Neural progenitor cell (in vitro differentiated cells): ENCODE measurements at regions not wholly inside any gene's neighbourhood (a gene's known extent, or its start where the extent isn't known, plus 50 kb on each side); places are given as distances from the start of the nearest gene placed in this dataset.

ENCODE experiments used
- CTCF ChIP-seq: fragments of 200-600 bp; sonication (generic); IDR thresholded peaks from 2 replicates; pipeline ENCODE4 v1.5.1; 2017; ENCODE audit warnings: antibody characterized with exemption, mild to moderate bottlenecking
- EZH2 ChIP-seq: fragments of 200-600 bp; sonication (generic); IDR thresholded peaks from 2 replicates; pipeline ENCODE4 v1.6.1; 2017; ENCODE audit warnings: antibody characterized with exemption, mild to moderate bottlenecking, moderate library complexity
- EZH2phosphoT487 ChIP-seq: fragments of 200-600 bp; sonication (generic); IDR thresholded peaks from 2 replicates; pipeline ENCODE4 v1.6.1; 2017; ENCODE audit warnings: antibody characterized with exemption

DNA sequence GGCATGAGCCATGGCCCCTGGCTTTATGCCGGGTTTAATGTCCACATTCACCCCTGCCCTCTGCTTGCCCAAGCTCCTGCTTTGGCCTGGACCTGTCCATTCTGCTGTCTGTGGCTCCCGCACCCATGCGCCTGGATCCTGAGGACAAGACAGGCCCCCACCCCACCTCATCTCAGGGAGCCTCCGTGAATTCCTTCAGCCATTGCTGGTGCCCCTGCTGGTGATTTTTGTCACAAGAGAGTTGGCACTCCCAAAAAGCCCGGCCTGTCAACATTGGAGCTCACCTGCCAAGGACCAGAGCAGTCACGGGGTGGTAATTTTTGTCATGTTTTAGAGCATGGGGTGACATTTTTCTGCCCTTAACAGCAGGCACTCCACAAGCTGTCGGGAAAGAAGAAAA is 127.5 kb upstream of the PLXNA4 start:
- TF ChIP-seq EZH2 (no peak), CTCF (peak; percentile 26), EZH2phosphoT487 (no peak)
